HEK293T (cell line): ENCODE measurements at regions not wholly inside any gene's neighbourhood (a gene's known extent, or its start where the extent isn't known, plus 50 kb on each side); places are given as distances from the start of the nearest gene placed in this dataset.

Experiments
- CTCF ChIA-PET: fragments of 350-600 bp; formaldehyde crosslinking; extraction: SDS; loops from one replicate; lab custom pipeline; 2021; ENCODE audit warnings: antibody characterized with exemption, inconsistent platforms; lab: Yijun Ruan, JAX
- POLR2A ChIA-PET: fragments of 350-600 bp; formaldehyde crosslinking; extraction: SDS; loops from one replicate; lab custom pipeline; 2020; ENCODE audit warnings: antibody characterized with exemption, inconsistent platforms; lab: Yijun Ruan, JAX
- DNase-seq: peaks from one replicate; pipeline ENCODE4 v3.0.0; 2012; ENCODE audit warnings: mixed read lengths; ENCODE audit errors: extremely low spot score
- ARNT ChIP-seq: fragments of 450-650 bp; IDR thresholded peaks from 2 replicates; pipeline ENCODE4 v1.6.1; 2017; ENCODE audit warnings: mild to moderate bottlenecking
- BHLHE40 ChIP-seq: fragments of 450-650 bp; IDR thresholded peaks from 2 replicates; pipeline ENCODE4 v1.6.1; 2016; ENCODE audit warnings: mild to moderate bottlenecking, moderate library complexity, borderline replicate concordance
- CTBP1 ChIP-seq: fragments of 450-650 bp; IDR thresholded peaks from 2 replicates; pipeline ENCODE4 v1.6.1; 2016; ENCODE audit warnings: borderline replicate concordance
- ELF4 ChIP-seq: fragments of 450-650 bp; IDR thresholded peaks from 2 replicates; pipeline ENCODE4 v1.6.1; 2017; ENCODE audit warnings: antibody characterized with exemption
- FOXA1 ChIP-seq: fragments of 450-650 bp; IDR thresholded peaks from 2 replicates; pipeline ENCODE4 v1.6.1; 2016; ENCODE audit warnings: mild to moderate bottlenecking
- FOXK2 ChIP-seq: fragments of 450-650 bp; IDR thresholded peaks from 2 replicates; pipeline ENCODE4 v1.6.1; 2016; ENCODE audit warnings: mild to moderate bottlenecking
- FOXM1 ChIP-seq: fragments of 450-650 bp; IDR thresholded peaks from 2 replicates; pipeline ENCODE4 v1.6.1; 2017; ENCODE audit warnings: mild to moderate bottlenecking, borderline replicate concordance
- HDGF ChIP-seq: fragments of 450-650 bp; IDR thresholded peaks from 2 replicates; pipeline ENCODE4 v1.6.1; 2017; ENCODE audit warnings: antibody characterized with exemption, borderline replicate concordance
- L3MBTL2 ChIP-seq: fragments of 450-650 bp; conservative IDR thresholded peaks from 2 replicates; pipeline ENCODE4 v1.6.1; 2016; ENCODE audit warnings: mild to moderate bottlenecking
- LEF1 ChIP-seq: fragments of 450-650 bp; IDR thresholded peaks from 2 replicates; pipeline ENCODE4 v1.6.1; 2017; ENCODE audit warnings: mild to moderate bottlenecking, borderline replicate concordance
- NFRKB ChIP-seq: fragments of 450-650 bp; IDR thresholded peaks from 2 replicates; pipeline ENCODE4 v1.6.1; 2016; ENCODE audit warnings: mild to moderate bottlenecking, moderate library complexity
- SP1 ChIP-seq: fragments of 450-650 bp; IDR thresholded peaks from 2 replicates; pipeline ENCODE4 v1.6.1; 2017
- SUZ12 ChIP-seq: fragments of 450-650 bp; IDR thresholded peaks from 2 replicates; pipeline ENCODE4 v1.6.1; 2016; ENCODE audit warnings: mild to moderate bottlenecking
- TARDBP ChIP-seq: fragments of 450-650 bp; IDR thresholded peaks from 2 replicates; pipeline ENCODE4 v1.6.1; 2016
- ZNF384 ChIP-seq: fragments of 450-650 bp; IDR thresholded peaks from 2 replicates; pipeline ENCODE4 v1.6.1; 2016
- TF ChIP-seq, protein P1 (sequence below): fragments of 450-650 bp; IDR thresholded peaks from 2 replicates; pipeline ENCODE4 v1.6.1; 2016

- POLR2A ChIA-PET, result no interaction called here
- CTCF ChIA-PET, result no interaction called here
- DNase-seq, result no peak
- no peak for TF ChIP-seq BHLHE40
- no peak for TF ChIP-seq CTBP1
- no peak for TF ChIP-seq ZNF384
- no peak for TF ChIP-seq FOXK2
- TF ChIP-seq, protein P1, sequence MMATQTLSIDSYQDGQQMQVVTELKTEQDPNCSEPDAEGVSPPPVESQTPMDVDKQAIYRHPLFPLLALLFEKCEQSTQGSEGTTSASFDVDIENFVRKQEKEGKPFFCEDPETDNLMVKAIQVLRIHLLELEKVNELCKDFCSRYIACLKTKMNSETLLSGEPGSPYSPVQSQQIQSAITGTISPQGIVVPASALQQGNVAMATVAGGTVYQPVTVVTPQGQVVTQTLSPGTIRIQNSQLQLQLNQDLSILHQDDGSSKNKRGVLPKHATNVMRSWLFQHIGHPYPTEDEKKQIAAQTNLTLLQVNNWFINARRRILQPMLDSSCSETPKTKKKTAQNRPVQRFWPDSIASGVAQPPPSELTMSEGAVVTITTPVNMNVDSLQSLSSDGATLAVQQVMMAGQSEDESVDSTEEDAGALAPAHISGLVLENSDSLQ, result no peak
- no peak for TF ChIP-seq HDGF
- TF ChIP-seq L3MBTL2, result no peak
- no peak for TF ChIP-seq SUZ12
- TF ChIP-seq FOXM1, result no peak
- TF ChIP-seq NFRKB, result no peak
- no peak for TF ChIP-seq TARDBP
- TF ChIP-seq SP1, result no peak
- no peak for TF ChIP-seq ELF4
- TF ChIP-seq FOXA1, result no peak
- TF ChIP-seq LEF1, result no peak
- TF ChIP-seq ARNT, result no peak
Observed at GRCh38 chr3:965826-966225, 127.0 kb upstream of the CNTN6 start.

GRCh38 chr3:966341-966740 lies 126.5 kb upstream of the CNTN6 start:
- ChIA-PET POLR2A (no interaction called here), CTCF (no interaction called here)
- no peak for DNase-seq
- TF ChIP-seq ZNF384 (no peak), L3MBTL2 (no peak), FOXK2 (no peak), FOXA1 (no peak), CTBP1 (no peak), SUZ12 (no peak), FOXM1 (no peak), TARDBP (no peak), NFRKB (no peak), HDGF (no peak), BHLHE40 (no peak), ARNT (no peak), LEF1 (no peak), ELF4 (no peak), SP1 (no peak)
- TF ChIP-seq, protein P1, result no peak

- no peak for DNase-seq
- TF ChIP-seq L3MBTL2, result no peak
- TF ChIP-seq, protein P1, result no peak
- TF ChIP-seq TARDBP, result no peak
- no peak for TF ChIP-seq BHLHE40
- TF ChIP-seq ARNT, result no peak
- no peak for TF ChIP-seq NFRKB
- TF ChIP-seq SUZ12, result no peak
- ChIA-PET CTCF (no interaction called here), POLR2A (no interaction called here)
Observed at GRCh38 chr3:973340-973739, 119.5 kb upstream of the CNTN6 start.

GRCh38 chr3:976006-976405 lies 116.8 kb upstream of the CNTN6 start:
- ChIA-PET POLR2A (no interaction called here), CTCF (no interaction called here)
- TF ChIP-seq L3MBTL2, result no peak
- no peak for TF ChIP-seq ZNF384
- no peak for TF ChIP-seq HDGF
- no peak for TF ChIP-seq FOXM1
- TF ChIP-seq, protein P1, result no peak
- TF ChIP-seq TARDBP, result no peak
- TF ChIP-seq FOXK2, result no peak
- no peak for TF ChIP-seq SUZ12
- DNase-seq, result no peak

DNA sequence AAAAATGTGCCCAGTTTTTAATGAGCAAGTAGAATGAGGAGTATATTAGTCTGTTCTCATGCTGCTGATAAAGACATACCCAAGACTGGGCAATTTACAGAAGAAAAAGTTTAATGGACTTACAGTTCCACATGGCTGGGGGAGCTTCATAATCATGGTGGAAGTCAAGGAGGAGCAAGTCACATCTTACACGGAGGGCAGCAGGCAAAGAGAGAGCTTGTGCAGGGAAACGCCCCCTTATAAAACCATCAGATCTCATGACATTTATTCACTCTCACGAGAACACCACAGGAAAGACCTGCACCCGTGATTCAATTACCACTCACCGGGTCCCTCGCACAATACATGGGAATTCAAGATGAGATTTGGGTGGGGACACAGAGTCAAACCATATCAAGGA lies 111.7 kb upstream of the CNTN6 start:
- DNase-seq, result no peak
- CTCF ChIA-PET, result no interaction called here
- TF ChIP-seq SP1 (no peak), BHLHE40 (no peak), SUZ12 (no peak), CTBP1 (no peak), ZNF384 (no peak), TARDBP (no peak), FOXK2 (no peak)
- TF ChIP-seq, protein P1, result no peak
- POLR2A ChIA-PET, result no interaction called here

- no peak for DNase-seq
- POLR2A ChIA-PET, result no interaction called here
- CTCF ChIA-PET, result no interaction called here
- TF ChIP-seq ELF4 (no peak), FOXA1 (no peak), LEF1 (no peak), FOXK2 (no peak), TARDBP (no peak), SUZ12 (no peak), SP1 (no peak), NFRKB (no peak), HDGF (no peak), ZNF384 (no peak), BHLHE40 (no peak), L3MBTL2 (no peak), ARNT (no peak), FOXM1 (no peak), CTBP1 (no peak)
- TF ChIP-seq, protein P1, result no peak
Observed at GRCh38 chr3:988785-989184, 104.0 kb upstream of the CNTN6 start.
